Dedifferentiated amniotic fluid mesenchymal stem cell (primary cell): ENCODE measurements at regions not wholly inside any gene's neighbourhood (a gene's known extent, or its start where the extent isn't known, plus 50 kb on each side); places are given as distances from the start of the nearest gene placed in this dataset.

Experiments used
- DNase-seq: peaks from one replicate; pipeline ENCODE4 v3.0.0-alpha.2; 2016; ENCODE audit errors: extremely low spot score

GRCh38 chr6:169968541-169969270 lies 217.3 kb downstream of the ERMARD start:
- DNase-seq: no peak

DNA sequence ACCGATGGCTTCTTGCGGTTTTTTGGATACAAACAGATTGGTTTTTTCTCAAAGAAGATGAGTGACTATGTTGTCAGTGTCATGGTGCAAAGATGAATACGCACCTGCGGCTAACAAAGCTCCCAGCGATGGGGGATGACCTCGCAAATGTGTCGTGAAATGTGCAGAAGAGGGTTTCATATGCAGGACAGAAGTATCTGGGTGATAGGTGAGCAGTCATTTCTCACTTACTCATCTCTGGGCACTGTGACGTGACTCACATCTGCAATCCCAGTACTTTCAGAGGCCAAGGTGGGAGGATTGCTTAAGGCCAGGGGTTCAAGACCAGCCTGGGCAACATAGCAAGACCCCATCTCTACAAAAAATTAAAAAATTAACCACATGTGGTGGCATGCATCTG lies 216.3 kb downstream of the ERMARD start:
- DNase-seq: no peak

- no peak for DNase-seq
Measured at GRCh38 chr6:169966312-169967181, 215.1 kb downstream of the ERMARD start.

DNA sequence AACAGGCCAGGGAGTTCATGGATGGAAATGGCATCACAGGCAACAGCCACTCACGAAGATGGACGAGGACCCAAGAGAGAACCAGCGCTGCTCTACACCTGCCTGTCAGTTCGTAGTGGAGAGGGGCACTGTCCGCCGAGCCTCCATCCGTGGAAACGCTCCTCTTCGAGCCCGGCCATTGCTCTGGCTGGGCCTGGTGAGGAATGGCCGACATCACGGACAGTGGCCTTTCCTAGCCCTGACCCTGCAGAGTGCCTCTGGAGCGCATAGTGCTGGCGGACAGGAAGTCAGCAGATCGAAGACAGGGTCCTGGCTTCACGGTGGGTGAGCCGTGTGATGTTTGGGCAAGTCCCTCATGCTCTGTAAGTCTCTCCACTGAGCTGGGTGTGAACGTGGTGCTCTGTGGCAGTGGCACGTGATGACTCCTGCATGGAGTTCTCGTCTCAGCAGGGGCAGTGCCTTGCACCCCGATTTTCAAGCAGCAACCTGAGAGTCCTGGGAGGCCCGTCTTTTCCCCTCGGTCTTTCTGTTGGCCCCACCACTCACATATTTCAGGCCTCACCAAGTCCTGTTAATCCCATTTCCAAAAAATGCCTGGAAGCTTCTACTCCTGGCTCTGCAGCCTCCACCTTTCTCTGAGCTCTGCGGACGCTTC lies 214.4 kb downstream of the ERMARD start:
- no peak for DNase-seq

GRCh38 chr6:169965239-169965638 lies 213.8 kb downstream of the ERMARD start:
- DNase-seq: no peak

DNA sequence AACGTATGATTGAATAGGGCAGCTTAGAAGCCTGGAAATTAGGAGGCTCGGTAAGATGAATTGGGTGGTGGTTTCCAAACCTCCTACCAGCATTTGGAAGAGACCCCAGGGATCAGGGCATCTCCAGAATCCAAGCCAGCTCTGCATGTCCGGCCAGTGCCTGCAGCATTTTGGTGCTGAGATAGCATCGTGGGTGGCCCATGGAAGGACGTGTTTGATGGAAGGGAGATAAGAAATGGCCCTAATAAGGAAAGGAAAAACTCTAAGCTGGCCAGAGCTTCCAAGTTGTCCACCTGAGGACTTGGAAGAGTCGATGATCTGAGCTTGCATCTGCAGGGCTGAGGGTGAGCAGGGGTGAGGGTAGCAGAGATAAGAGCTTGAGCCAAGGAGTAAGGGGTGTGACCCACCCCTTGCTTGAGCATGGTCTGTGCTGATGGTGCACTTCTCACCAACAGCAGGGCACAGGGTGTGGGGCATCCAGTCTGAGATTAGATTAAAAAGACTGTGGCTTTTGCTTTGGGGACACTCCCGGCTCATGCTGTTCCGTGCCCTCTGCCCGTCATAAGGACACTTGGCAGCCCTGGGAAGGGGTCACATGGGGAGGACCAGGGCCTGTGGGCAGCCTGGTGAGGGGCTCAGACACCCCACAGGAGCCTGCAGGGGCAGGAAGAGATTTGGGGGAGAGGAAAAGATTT lies 213.2 kb downstream of the ERMARD start:
- no peak for DNase-seq

- no peak for DNase-seq
Measured at GRCh38 chr6:169963581-169964297, 212.3 kb downstream of the ERMARD start.

GRCh38 chr6:169962604-169963469 lies 211.4 kb downstream of the ERMARD start:
- no peak for DNase-seq

GRCh38 chr6:169961772-169962561 lies 210.5 kb downstream of the ERMARD start:
- no peak for DNase-seq

- DNase-seq: no peak
Measured at GRCh38 chr6:169960886-169961611, 209.6 kb downstream of the ERMARD start.

- no peak for DNase-seq
Measured at GRCh38 chr6:169960521-169960885, 209.1 kb downstream of the ERMARD start.

- no peak for DNase-seq
Measured at GRCh38 chr6:169960003-169960344, 208.6 kb downstream of the ERMARD start.

- no peak for DNase-seq
Measured at GRCh38 chr6:169959136-169960002, 207.9 kb downstream of the ERMARD start.

GRCh38 chr6:169958510-169958909 lies 207.1 kb downstream of the ERMARD start:
- DNase-seq: no peak

GRCh38 chr6:169957351-169957963 lies 206.0 kb downstream of the ERMARD start:
- DNase-seq: no peak

DNA sequence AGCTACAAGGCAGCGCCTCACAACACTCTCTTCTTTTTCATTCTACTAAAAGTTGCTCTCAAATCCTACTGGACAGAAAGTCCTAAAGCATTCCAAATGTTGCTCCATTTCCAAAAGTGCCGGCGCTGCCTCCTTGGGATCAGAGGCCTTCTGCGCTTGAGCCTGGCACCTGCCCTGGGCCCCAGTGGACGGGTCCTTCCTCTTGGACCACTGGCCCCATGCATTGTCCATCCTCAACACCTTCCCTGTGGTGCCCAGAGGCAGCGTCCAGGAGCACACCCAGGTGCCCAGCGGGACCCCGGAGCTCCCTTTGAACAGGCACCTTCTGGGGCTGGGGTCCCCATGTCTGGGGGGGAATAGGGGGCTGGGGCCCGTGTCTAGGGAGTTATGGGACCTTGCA lies 205.2 kb downstream of the ERMARD start:
- no peak for DNase-seq

DNA sequence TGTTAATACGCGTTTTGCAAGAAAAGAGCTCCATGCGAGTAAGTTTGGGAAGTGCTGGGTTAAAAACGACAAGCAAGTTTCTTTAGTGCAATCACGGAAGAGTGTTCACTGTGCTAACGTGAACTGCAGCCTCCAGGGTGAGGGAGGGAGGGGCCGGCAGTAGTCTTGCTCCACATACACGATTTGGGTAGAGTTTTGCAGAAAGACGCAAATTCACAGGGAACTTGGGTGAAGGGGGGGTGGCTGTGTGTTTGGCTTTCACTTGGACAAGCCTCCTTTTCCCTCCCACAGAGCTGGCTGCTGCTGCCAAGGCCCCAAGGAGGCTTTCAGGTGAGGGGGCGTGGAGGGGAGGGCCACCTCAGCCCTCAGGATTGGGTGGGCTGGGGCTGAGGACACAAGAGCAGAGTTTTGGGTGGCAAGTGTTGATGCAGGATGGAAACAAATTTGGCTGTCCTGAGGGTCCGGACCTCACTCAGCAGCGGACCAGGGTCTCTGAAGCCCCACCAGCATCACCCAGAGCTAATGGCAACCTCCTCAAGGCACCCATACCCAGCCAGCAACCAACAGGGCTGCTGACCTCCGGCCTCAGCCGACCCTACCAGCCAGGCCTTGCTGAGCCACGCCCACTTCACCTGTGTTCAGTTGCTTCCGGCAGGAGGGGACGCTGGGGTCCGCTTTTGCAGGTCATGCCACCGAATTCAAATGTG lies 204.5 kb downstream of the ERMARD start:
- no peak for DNase-seq
